Common myeloid progenitor, CD34-positive (primary cell): ENCODE measurements at regions not wholly inside any gene's neighbourhood (a gene's known extent, or its start where the extent isn't known, plus 50 kb on each side); places are given as distances from the start of the nearest gene placed in this dataset.

Experiments
- CTCF ChIA-PET: fragments of 350-600 bp; sonication (Branson Sonifier 250); formaldehyde crosslinking; loops from one replicate; lab custom pipeline; 2021; ENCODE audit warnings: antibody characterized with exemption; lab: Charles Lee
- POLR2A ChIA-PET: fragments of 350-600 bp; sonication (Branson Sonifier 250); formaldehyde crosslinking; loops from one replicate; lab custom pipeline; 2021; ENCODE audit warnings: antibody characterized with exemption; lab: Charles Lee
- DNase-seq, 3 donors: peaks; one replicate each; pipeline versions ENCODE4 v3.0.0 to v3.0.0-alpha.2; 2013
- H3K27ac ChIP-seq, 2 experiments: 1 replicate in 1 of 2; 2 replicates in 1 of 2; pipeline ENCODE4 v1.7.0; 2013; ENCODE audit warnings: inconsistent platforms in 2 of 2, low read length in 2 of 2, mild to moderate bottlenecking in 2 of 2, low read depth in 1 of 2, moderate library complexity in 1 of 2; ENCODE audit not compliant: severe bottlenecking in 2 of 2, insufficient read depth in 1 of 2, poor library complexity in 1 of 2
- H3K27me3 ChIP-seq, 5 experiments: replicated peaks in 2 of 5; 1 replicate in 3 of 5; 2 replicates in 2 of 5; pipeline versions ENCODE4 v1.6.1 to v1.7.0; 2013; ENCODE audit warnings: low read length in 4 of 5, mild to moderate bottlenecking in 2 of 5, moderate library complexity in 2 of 5, inconsistent platforms in 1 of 5; ENCODE audit not compliant: insufficient read depth in 5 of 5, control insufficient read depth in 4 of 5
- H3K36me3 ChIP-seq, 4 experiments: 1 replicate in 2 of 4; 2 replicates in 2 of 4; pipeline versions ENCODE4 v1.6.1 to v1.7.0; 2013; ENCODE audit warnings: low read length in 3 of 4, control low read depth in 1 of 4, mild to moderate bottlenecking in 1 of 4; ENCODE audit not compliant: control insufficient read depth in 4 of 4, insufficient read depth in 4 of 4
- H3K4me1 ChIP-seq, 4 experiments: 1 replicate in 3 of 4; 2 replicates in 1 of 4; pipeline versions ENCODE4 v1.6.1 to v1.7.1; 2013; ENCODE audit warnings: low read length in 3 of 4, mild to moderate bottlenecking in 3 of 4, control low read depth in 1 of 4, inconsistent platforms in 1 of 4, moderate library complexity in 1 of 4; ENCODE audit not compliant: control insufficient read depth in 4 of 4, insufficient read depth in 4 of 4; ENCODE audit errors: control extremely low read depth in 1 of 4
- H3K4me3 ChIP-seq, 7 experiments: 1 replicate in 4 of 7; 2 replicates in 3 of 7; pipeline versions ENCODE4 v1.5.1 to v1.7.0; 2013; ENCODE audit warnings: mild to moderate bottlenecking in 7 of 7, low read length in 6 of 7, moderate library complexity in 6 of 7, inconsistent platforms in 2 of 7, low read depth in 2 of 7, control low read depth in 1 of 7; ENCODE audit not compliant: insufficient read depth in 4 of 7, control insufficient read depth in 1 of 7; ENCODE audit errors: extremely low read depth in 1 of 7
- H3K9me3 ChIP-seq, 5 experiments: 1 replicate in 4 of 5; 2 replicates in 1 of 5; pipeline versions ENCODE4 v1.6.1 to v1.7.1; 2013; ENCODE audit warnings: low read length in 4 of 5, mild to moderate bottlenecking in 2 of 5, inconsistent platforms in 1 of 5, low read depth in 1 of 5, moderate library complexity in 1 of 5; ENCODE audit not compliant: control insufficient read depth in 4 of 5, insufficient read depth in 2 of 5; ENCODE audit errors: control extremely low read depth in 1 of 5
- WGBS: methylation state at CpG from one replicate; pipeline ENCODE4 v1.1.5; 2013; ENCODE audit not compliant: insufficient coverage; 5-methylcytosine and 5-hydroxymethylcytosine counted together

DNA sequence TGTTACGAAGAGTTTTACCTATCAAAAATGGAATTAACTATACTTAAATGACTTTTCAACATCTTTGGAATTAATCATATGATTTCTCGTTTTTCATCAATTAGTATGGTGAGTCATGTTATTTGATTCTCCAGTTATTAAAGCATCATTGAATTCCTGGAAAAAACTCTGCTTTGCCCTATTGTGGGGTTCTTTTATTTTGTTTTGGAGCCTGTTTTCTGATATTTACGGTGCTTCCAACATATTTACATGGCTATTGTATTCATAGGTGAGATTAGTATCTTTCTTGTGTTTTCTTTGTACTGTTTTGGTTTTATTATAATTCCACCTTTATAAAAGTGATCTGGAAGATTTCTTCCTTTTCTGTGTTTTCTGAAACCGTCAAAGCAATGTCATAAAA is 902.7 kb downstream of the TBC1D22A start:
- Histone ChIP-seq H3K4me3 (no peak overlapping the region), H3K27me3 (no peaks in the 10 kb centered on the region), H3K4me1 (no peaks in the 10 kb centered on the region), H3K27ac (no peak overlapping the region), H3K36me3 (no peaks in the 10 kb centered on the region), H3K9me3 (peaks cover 0 to 13% (median 3%) of the 10 kb centered on the region in 5 experiments)
- no peak for DNase-seq
- ChIA-PET CTCF (no interaction called here), POLR2A (no interaction called here)
- no CpG with 5 or more reads among the region's 4 CpGs for WGBS

DNA sequence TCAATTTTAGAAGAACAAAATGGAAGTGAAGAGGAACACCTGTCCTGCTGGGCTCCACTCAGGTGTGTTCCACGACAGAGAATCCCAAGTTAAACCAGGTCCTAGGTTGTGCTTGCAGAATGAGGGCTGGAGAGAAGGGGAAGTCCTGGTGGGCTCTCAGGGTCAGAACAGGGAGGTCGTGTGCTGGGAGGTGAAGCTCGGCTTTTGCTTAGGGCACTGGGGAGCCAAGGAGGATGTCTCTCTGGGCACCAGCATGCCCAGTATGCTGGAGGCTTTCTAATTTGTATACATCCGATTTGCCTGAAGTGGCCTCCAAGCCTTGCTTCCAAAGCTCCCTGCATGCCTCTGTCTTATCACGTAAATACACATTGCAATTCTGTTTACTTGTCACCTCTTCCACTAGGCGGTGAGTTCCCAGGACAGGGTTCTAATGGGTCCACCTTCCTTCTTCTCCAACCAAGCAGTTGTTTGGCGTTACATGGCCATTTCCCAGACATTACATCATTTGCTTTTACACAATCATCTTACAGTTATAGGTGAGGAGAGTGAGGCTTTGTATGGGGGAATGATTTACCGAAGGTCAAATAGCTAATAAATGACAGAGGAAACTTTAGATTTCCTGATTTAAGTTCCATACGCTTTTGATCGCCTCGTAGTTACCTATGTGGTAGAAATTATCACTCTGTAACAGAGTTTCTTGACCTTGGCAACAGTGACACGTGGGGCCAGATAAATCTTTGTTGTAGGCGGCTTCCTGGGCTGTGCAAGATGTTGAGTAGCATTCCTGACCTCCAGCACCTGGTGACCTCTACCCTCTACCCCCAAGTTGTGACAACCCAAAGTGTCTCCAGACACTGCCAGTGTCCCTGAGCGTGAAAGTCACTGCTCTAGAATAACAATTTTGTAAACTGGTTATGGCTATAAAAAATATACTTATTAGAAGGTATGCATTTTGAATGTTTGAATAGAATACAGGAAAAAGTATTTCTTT is 901.5 kb downstream of the TBC1D22A start:
- no peak for DNase-seq
- ChIA-PET POLR2A (interaction anchor here (0.6 kb wide), 1 partner anchor 8 kb away, joined by 5 read pairs; no protein-coding TSS in a partner anchor), CTCF (no interaction called here)
- peaks cover 0 to 3% (median 0%) of the 10 kb centered on the region in 5 experiments for H3K27me3 ChIP-seq
- peaks cover 0 to 13% (median 3%) of the 10 kb centered on the region in 5 experiments for H3K9me3 ChIP-seq
- WGBS, result 97% methylated on average over 12 of the region's 14 CpGs
- H3K36me3 ChIP-seq, result no peaks in the 10 kb centered on the region
- H3K4me1 ChIP-seq, result no peaks in the 10 kb centered on the region
- H3K4me3 ChIP-seq, result no peak overlapping the region
- H3K27ac ChIP-seq, result no peak overlapping the region

DNA sequence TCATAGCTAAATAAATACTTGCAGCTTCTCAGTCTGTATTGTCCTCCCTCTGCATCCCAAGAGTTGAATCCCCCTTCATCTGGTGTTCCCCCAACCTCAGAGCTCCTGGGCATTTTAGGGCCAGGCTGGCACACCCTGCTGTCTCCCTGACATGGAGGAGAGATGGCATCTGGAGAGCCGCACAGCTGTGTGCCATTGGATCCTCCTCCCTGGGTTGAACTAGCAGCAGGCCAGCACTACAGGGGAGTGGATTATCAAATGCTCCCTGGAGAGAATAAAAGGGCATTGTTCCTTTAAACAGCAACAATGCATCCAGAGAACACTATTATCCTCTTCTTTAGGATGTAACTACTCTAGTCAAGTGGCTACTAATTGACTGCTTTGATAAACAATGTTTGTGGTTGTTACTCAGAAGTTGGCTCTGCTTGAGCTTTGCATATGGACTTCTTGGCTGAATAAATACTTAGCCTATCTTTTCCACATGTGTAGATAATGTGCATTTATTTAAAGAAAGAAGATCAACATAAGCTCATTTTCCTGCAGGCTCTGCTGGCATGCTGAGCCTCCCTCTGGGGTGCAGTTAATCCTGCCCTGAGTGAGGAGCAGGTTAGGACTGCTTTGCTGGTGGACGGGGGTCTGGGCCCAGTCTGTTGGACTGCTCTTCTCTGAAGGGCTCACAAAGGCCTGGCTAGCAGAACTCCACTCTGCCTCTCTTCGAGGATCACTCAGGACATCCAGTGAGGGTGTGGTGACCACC is 897.2 kb downstream of the TBC1D22A start:
- ChIA-PET POLR2A (no interaction called here), CTCF (no interaction called here)
- Histone ChIP-seq H3K4me1 (no peaks in the 10 kb centered on the region), H3K27me3 (peaks cover 0 to 3% (median 0%) of the 10 kb centered on the region in 5 experiments), H3K4me3 (no peak overlapping the region), H3K9me3 (peaks cover 0 to 8% (median 3%) of the 10 kb centered on the region in 5 experiments), H3K27ac (no peak overlapping the region), H3K36me3 (no peaks in the 10 kb centered on the region)
- WGBS, result 20% methylated on average over 1 of the region's 3 CpGs
- no peak for DNase-seq

DNA sequence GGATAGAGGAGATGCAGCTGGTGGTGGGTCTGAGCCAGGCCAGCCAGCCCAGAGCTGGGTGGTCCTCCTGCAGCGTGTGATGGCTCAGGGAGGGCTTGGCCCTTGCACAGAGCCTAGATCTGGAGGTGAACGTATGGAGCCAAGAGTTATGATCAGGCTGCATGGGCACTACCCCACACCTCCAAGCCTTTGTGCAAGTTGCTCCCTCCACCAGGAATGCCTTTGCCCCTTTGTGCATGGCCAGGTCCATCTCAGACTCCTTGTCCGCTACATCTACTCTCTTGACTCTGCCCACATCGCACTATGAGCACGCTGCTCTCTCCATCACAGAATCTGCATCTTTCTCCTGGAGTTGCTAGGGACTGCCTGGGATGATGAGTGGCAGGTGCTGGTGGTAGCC is 895.7 kb downstream of the TBC1D22A start:
- ChIA-PET POLR2A (no interaction called here), CTCF (no interaction called here)
- no peak overlapping the region for H3K4me3 ChIP-seq
- H3K9me3 ChIP-seq, result peaks cover 0 to 3% (median under 1%) of the 10 kb centered on the region in 5 experiments
- no peaks in the 10 kb centered on the region for H3K4me1 ChIP-seq
- no peaks in the 10 kb centered on the region for H3K36me3 ChIP-seq
- DNase-seq, result no peak
- 100% methylated on average over 2 of the region's 5 CpGs for WGBS
- peaks cover 0 to 3% (median 0%) of the 10 kb centered on the region in 5 experiments for H3K27me3 ChIP-seq
- H3K27ac ChIP-seq, result no peak overlapping the region

DNA sequence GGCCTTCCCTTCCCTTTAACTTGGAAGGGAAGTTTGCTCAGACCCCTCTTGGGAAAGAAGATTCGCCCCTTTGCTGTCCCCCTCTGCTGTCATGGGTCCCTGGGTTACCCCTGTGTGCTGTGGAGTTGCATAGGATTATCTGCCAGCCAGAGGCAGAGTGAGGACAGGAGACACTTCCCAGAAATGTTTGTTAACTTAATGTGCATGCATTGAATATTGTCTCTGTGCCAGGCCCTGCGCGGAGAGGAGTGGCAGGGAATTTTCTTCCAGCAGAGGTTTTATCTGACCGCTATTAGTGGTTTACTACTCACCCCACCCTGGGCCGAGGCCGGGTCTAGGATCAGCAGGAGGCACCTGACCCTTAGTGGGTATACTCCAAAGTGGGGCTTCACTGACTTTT is 894.8 kb downstream of the TBC1D22A start:
- Histone ChIP-seq H3K9me3 (no peaks in the 10 kb centered on the region), H3K4me1 (no peaks in the 10 kb centered on the region), H3K27me3 (peaks cover 0 to 3% (median 0%) of the 10 kb centered on the region in 5 experiments), H3K27ac (no peak overlapping the region), H3K36me3 (no peaks in the 10 kb centered on the region), H3K4me3 (no peak overlapping the region)
- CTCF ChIA-PET, result no interaction called here
- WGBS, result 72% methylated on average over 5 of the region's 6 CpGs
- DNase-seq, result no peak
- POLR2A ChIA-PET, result no interaction called here

DNA sequence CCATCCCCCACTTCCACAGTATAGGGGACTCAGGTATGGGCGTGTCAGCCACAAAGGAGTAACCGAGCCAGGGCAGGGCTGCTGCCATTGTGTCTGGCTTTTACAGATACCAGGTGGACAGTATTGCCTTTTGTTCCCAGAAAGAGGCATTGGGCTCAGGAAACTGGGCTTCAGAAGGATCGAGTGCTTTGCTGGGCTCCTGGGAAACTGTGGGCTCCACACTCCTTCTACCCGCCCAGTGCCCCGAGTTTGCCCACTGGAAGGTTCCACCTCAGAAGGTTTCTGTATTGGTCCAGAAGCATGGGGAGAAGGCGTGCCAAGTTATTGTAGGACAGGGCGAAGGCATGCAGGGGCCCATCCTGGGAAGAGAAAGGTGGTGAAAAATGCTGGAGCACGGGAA is 894.4 kb downstream of the TBC1D22A start:
- Histone ChIP-seq H3K4me1 (no peaks in the 10 kb centered on the region), H3K9me3 (no peaks in the 10 kb centered on the region), H3K4me3 (no peak overlapping the region), H3K27ac (no peak overlapping the region), H3K27me3 (peaks cover 0 to 3% (median 0%) of the 10 kb centered on the region in 5 experiments), H3K36me3 (no peaks in the 10 kb centered on the region)
- no peak for DNase-seq
- 95% methylated on average over 3 of the region's 8 CpGs for WGBS
- ChIA-PET CTCF (no interaction called here), POLR2A (no interaction called here)
